ENCODE measurements at regions not wholly inside any gene's neighbourhood (a gene's known extent, or its start where the extent isn't known, plus 50 kb on each side); places are given as distances from the start of the nearest gene placed in this dataset. TPM values are rescaled to one million over a fixed set of nuclear protein-coding genes. Genes with fewer than 3 reads are reported as not detected.

DNA sequence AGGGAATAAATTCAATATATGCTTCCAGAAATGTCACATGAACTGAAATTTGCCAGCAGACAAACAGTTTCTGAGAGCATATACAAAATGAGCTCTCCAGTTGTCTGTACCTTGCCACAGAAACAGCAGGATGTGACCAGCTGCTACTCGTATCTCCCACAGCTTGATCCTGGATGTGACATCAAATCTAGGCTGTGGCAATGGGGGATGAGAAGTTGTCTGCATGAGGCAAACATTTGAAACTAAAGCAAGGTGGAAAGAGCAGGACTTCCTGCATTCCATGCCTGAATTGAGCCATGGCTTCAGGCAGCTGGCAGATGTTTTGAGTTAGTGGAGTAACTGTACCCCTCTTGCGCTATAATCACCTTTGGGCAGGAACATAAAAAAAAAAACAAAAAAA lies 1724.0 kb downstream of the RPA4 start:
- no peaks in the 10 kb centered on the region for H3K4me1 ChIP-seq (ENCODE audit: low read length)
- H3K4me2 ChIP-seq (ENCODE audit: low read depth, low read length, poor library complexity, severe bottlenecking), result no peak overlapping the region
- no peak overlapping the region for H3K9ac ChIP-seq (ENCODE audit: low read length)
- no peak overlapping the region for H3K4me3 ChIP-seq (ENCODE audit: low read length)
- no peak overlapping the region for H2AFZ ChIP-seq (ENCODE audit: low read length)
- no peak for DNase-seq
- no peaks in the 10 kb centered on the region for H3K27me3 ChIP-seq (ENCODE audit: low read length)
- no peak overlapping the region for H3K27ac ChIP-seq (ENCODE audit: low read length)
- no peaks in the 10 kb centered on the region for H3K36me3 ChIP-seq (ENCODE audit: insufficient read depth, low read length)
- H3K9me2 ChIP-seq (replicated peaks; ENCODE audit: insufficient read depth, low read length), result no peaks in the 10 kb centered on the region
- H3K9me3 ChIP-seq (ENCODE audit: low read length), result no peaks in the 10 kb centered on the region; the same call in 1 of the 2 replicates
- no peaks in the 10 kb centered on the region for H4K20me1 ChIP-seq (ENCODE audit: insufficient read depth, low read depth, low read length)
- H3K79me2 ChIP-seq (ENCODE audit: low read length), result no peaks in the 10 kb centered on the region

- Histone ChIP-seq H3K27ac (ENCODE audit: low read length) (no peak overlapping the region), H4K20me1 (ENCODE audit: insufficient read depth, low read depth, low read length) (no peaks in the 10 kb centered on the region), H3K9me2 (replicated peaks; ENCODE audit: insufficient read depth, low read length) (no peaks in the 10 kb centered on the region), H3K36me3 (ENCODE audit: insufficient read depth, low read length) (no peaks in the 10 kb centered on the region), H3K27me3 (ENCODE audit: low read length) (no peaks in the 10 kb centered on the region), H2AFZ (ENCODE audit: low read length) (no peak overlapping the region), H3K9ac (ENCODE audit: low read length) (no peak overlapping the region), H3K9me3 (ENCODE audit: low read length) (no peaks in the 10 kb centered on the region; the same call in 1 of the 2 replicates), H3K4me3 (ENCODE audit: low read length) (no peak overlapping the region), H3K4me2 (ENCODE audit: low read depth, low read length, poor library complexity, severe bottlenecking) (no peak overlapping the region), H3K4me1 (ENCODE audit: low read length) (no peaks in the 10 kb centered on the region), H3K79me2 (ENCODE audit: low read length) (no peaks in the 10 kb centered on the region)
- DNase-seq, result no peak
Measured at GRCh38 chrX:98627645-98628044, 1743.9 kb downstream of the RPA4 start.

DNA sequence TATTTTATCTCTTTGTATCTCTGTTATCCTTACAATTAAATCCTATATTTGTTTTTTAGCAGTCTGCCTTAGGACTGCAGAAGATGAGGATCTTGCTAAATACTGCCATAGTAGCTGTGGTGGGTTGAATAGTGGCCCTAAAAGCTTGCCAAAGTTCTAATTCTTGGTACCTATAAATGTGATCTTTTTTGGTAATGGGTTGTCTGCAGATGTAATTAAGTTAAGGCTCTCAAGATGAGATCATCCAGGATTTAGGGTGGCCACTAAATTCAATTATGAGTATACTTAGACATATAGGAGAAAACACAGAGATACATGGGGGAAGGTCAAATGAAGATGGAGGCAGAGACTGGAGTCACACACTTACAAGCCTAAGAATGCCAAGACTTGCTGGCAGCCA lies 1753.7 kb downstream of the RPA4 start:
- DNase-seq, result no peak
- H3K27me3 ChIP-seq (ENCODE audit: low read length), result no peaks in the 10 kb centered on the region

DNA sequence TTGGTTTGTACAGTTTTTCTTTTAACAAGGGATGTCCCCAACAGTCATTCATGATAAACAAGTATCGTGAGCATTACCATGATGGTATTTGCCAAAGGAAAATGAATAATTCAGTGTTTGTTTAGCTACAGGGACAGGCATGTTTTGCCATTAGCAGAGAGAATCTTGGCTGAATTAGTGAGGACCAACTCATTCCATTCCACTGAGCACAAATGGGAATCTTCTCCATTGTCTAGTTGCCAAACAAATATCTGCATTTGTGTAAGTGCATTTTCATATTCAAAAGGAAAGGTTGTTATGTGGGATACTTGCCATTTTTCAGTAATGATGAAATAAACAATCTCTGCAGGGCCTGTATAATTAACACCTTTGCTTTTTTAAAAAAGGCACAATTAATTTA lies 1762.6 kb downstream of the RPA4 start:
- H3K9ac ChIP-seq (ENCODE audit: low read length), result no peak overlapping the region
- no peaks in the 10 kb centered on the region; the same call in 1 of the 2 replicates for H3K9me2 ChIP-seq (replicated peaks; ENCODE audit: insufficient read depth, low read length)
- H3K4me3 ChIP-seq (ENCODE audit: low read length), result no peak overlapping the region
- H2AFZ ChIP-seq (ENCODE audit: low read length), result no peak overlapping the region
- no peaks in the 10 kb centered on the region for H3K36me3 ChIP-seq (ENCODE audit: insufficient read depth, low read length)
- no peak for DNase-seq
- H3K79me2 ChIP-seq (ENCODE audit: low read length), result no peaks in the 10 kb centered on the region
- no peaks in the 10 kb centered on the region for H3K27me3 ChIP-seq (ENCODE audit: low read length)
- no peak overlapping the region for H3K4me2 ChIP-seq (ENCODE audit: low read depth, low read length, poor library complexity, severe bottlenecking)
- H3K4me1 ChIP-seq (ENCODE audit: low read length), result no peaks in the 10 kb centered on the region
- H3K27ac ChIP-seq (ENCODE audit: low read length), result no peak overlapping the region
- no peaks in the 10 kb centered on the region for H4K20me1 ChIP-seq (ENCODE audit: insufficient read depth, low read depth, low read length)
- no peaks in the 10 kb centered on the region for H3K9me3 ChIP-seq (ENCODE audit: low read length)

More for the DNA sequence above, 1753.7 kb downstream of the RPA4 start:
- Histone ChIP-seq H3K79me2 (ENCODE audit: low read length) (no peaks in the 10 kb centered on the region), H3K9ac (ENCODE audit: low read length) (no peak overlapping the region), H3K9me3 (ENCODE audit: low read length) (0 out of 2 replicates have a peak, but pooled peaks cover 3% of the 10 kb centered on the region), H3K4me3 (ENCODE audit: low read length) (no peak overlapping the region), H3K27ac (ENCODE audit: low read length) (no peak overlapping the region), H3K9me2 (replicated peaks; ENCODE audit: insufficient read depth, low read length) (no peaks in the 10 kb centered on the region; the same call in 1 of the 2 replicates), H3K4me2 (ENCODE audit: low read depth, low read length, poor library complexity, severe bottlenecking) (no peak overlapping the region), H4K20me1 (ENCODE audit: insufficient read depth, low read depth, low read length) (no peaks in the 10 kb centered on the region), H3K4me1 (ENCODE audit: low read length) (no peaks in the 10 kb centered on the region), H2AFZ (ENCODE audit: low read length) (no peak overlapping the region), H3K36me3 (ENCODE audit: insufficient read depth, low read length) (no peaks in the 10 kb centered on the region)

DNA sequence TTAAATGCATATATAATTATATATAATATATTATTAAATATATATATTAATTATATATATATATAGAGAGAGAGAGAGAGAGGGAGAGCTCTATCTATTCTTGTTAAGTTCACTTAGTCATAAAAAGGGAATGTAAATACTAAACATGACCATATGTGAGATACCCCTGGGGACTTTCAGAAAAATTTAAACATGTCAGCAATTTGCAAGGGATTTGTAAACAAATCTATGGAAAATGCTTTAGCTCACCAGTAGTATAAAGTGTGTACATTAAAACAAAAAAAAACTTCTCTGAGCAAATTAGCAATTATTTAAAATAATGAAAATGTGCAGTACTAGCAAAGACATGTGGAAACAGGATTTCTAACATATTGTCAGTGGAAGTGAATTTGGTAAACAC lies 1755.5 kb downstream of the PCDH19 start:
- Histone ChIP-seq H3K9me2 (replicated peaks; ENCODE audit: insufficient read depth, low read length) (no peaks in the 10 kb centered on the region), H3K79me2 (ENCODE audit: low read length) (no peaks in the 10 kb centered on the region), H2AFZ (ENCODE audit: low read length) (no peak overlapping the region), H3K4me3 (ENCODE audit: low read length) (no peak overlapping the region), H3K4me1 (ENCODE audit: low read length) (no peaks in the 10 kb centered on the region), H3K4me2 (ENCODE audit: low read depth, low read length, poor library complexity, severe bottlenecking) (no peak overlapping the region), H3K9me3 (ENCODE audit: low read length) (no peaks in the 10 kb centered on the region), H3K9ac (ENCODE audit: low read length) (no peak overlapping the region), H3K27ac (ENCODE audit: low read length) (no peak overlapping the region), H4K20me1 (ENCODE audit: insufficient read depth, low read depth, low read length) (no peaks in the 10 kb centered on the region), H3K36me3 (ENCODE audit: insufficient read depth, low read length) (no peaks in the 10 kb centered on the region), H3K27me3 (ENCODE audit: low read length) (no peaks in the 10 kb centered on the region)
- no peak for DNase-seq

Small RNA genes in the stretch of these regions (small RNA-seq; reads per million reads assigned to genes)
- not detected for gene AL357312.1
